Stomach (tissue), 8 donors: ENCODE measurements at regions not wholly inside any gene's neighbourhood (a gene's known extent, or its start where the extent isn't known, plus 50 kb on each side); places are given as distances from the start of the nearest gene placed in this dataset.

Source experiments
- DNase-seq, 2 donors: peaks; one replicate each; pipeline versions ENCODE4 v3.0.0 to v3.0.0-alpha.2; 2013 to 2019
- H3K27ac ChIP-seq, 5 donors: fragments of 200-600 bp in 4 of 5; sonication (generic) in 4 of 5; one replicate each; pipeline ENCODE4 v1.5.1; 2013 to 2019; ENCODE audit warnings: mild to moderate bottlenecking in 1 of 5, moderate library complexity in 1 of 5
- H3K27me3 ChIP-seq, 3 donors: fragments of 200-600 bp; sonication (generic); one replicate each; pipeline ENCODE4 v1.5.1; 2017 to 2019; ENCODE audit warnings: mixed run types in 1 of 3
- H3K36me3 ChIP-seq, 4 donors: fragments of 200-600 bp; sonication (generic); 1 replicate in 3 of 4; 2 replicates in 1 of 4; pipeline ENCODE4 v1.5.1; 2016 to 2019
- H3K4me1 ChIP-seq, 4 donors: fragments of 200-600 bp; sonication (generic); one replicate each; pipeline ENCODE4 v1.5.1; 2016 to 2019
- H3K4me3 ChIP-seq, 4 donors: fragments of 200-600 bp; sonication (generic) in 3 of 4; one replicate each; pipeline ENCODE4 v1.5.1; 2016 to 2019; ENCODE audit warnings: mild to moderate bottlenecking in 1 of 4
- H3K9me3 ChIP-seq, 4 donors: fragments of 200-600 bp; sonication (generic); one replicate each; pipeline ENCODE4 v1.5.1; 2016 to 2019
- CTCF ChIP-seq, 7 experiments: fragments of 450-650 bp in 4 of 7; fragments of 200-600 bp in 3 of 7; sonication (generic) in 3 of 7; IDR thresholded peaks; one replicate each; pipeline ENCODE4 v1.5.1; 2016 to 2019; ENCODE audit warnings: antibody characterized with exemption in 7 of 7, control low read depth in 2 of 7, mild to moderate bottlenecking in 1 of 7
- EP300 ChIP-seq: sonication (generic); formaldehyde crosslinking; IDR thresholded peaks from one replicate; pipeline ENCODE4 v1.6.1; 2017; ENCODE audit warnings: antibody characterized with exemption
- POLR2A ChIP-seq, 4 donors: fragments of 450-650 bp; IDR thresholded peaks; one replicate each; pipeline ENCODE4 v1.6.1; 2016; ENCODE audit warnings: antibody characterized with exemption in 4 of 4, control low read depth in 2 of 4, mild to moderate bottlenecking in 1 of 4, moderate library complexity in 1 of 4
- POLR2AphosphoS5 ChIP-seq, 3 donors: sonication (generic); formaldehyde crosslinking; IDR thresholded peaks; one replicate each; pipeline ENCODE4 v1.6.1; 2016; ENCODE audit warnings: antibody characterized with exemption in 3 of 3
- WGBS, 5 donors: extraction: QIAGEN DNeasy Blood & Tissue Kit in 3 of 5; methylation state at CpG; one replicate each; pipeline versions ENCODE4 v1.1.5 to v1.1.7; 2013 to 2018; 5-methylcytosine and 5-hydroxymethylcytosine counted together
- intact Hi-C: fragments of 100-400 bp; cut with DNase I; formaldehyde crosslinking; loops from one replicate; pipeline ENCODE4 v1.15.1; 2023; ENCODE audit warnings: low total_unique reads
- donor health status: healthy with polysubstance abuse.
- donor health status: Bipolar disorder and iron deficiency.
- donor health status: healthy.

GRCh38 chr2:60047944-60048525 is 505.4 kb downstream of the BCL11A start:
- no peaks in the 10 kb centered on the region for H3K36me3 ChIP-seq
- DNase-seq: no peak
- intact Hi-C loops: no loop called here
- no peaks in the 10 kb centered on the region for H3K27me3 ChIP-seq
- no peak overlapping the region for H3K4me3 ChIP-seq
- no peak for TF ChIP-seq CTCF (IDR thresholded peaks at IDR 0.05)
- TF ChIP-seq EP300: no peak
- WGBS, 5 donors: 51 to 69% (median 65%) methylated on average over 4 of the region's 4 CpGs
- no peaks in the 10 kb centered on the region for H3K4me1 ChIP-seq
- H3K27ac ChIP-seq: no peak overlapping the region
- H3K9me3 ChIP-seq: no peaks in the 10 kb centered on the region

GRCh38 chr2:60047347-60047746 is 506.1 kb downstream of the BCL11A start:
- intact Hi-C loops: no loop called here
- Histone ChIP-seq H3K27me3 (no peaks in the 10 kb centered on the region), H3K4me1 (no peaks in the 10 kb centered on the region), H3K36me3 (no peaks in the 10 kb centered on the region), H3K27ac (no peak overlapping the region), H3K9me3 (no peaks in the 10 kb centered on the region), H3K4me3 (no peak overlapping the region)
- 86 to 100% (median 96%) methylated on average over 2 of the region's 2 CpGs for WGBS, 5 donors
- TF ChIP-seq EP300 (no peak), POLR2A (IDR thresholded peaks at IDR 0.05) (no peak), CTCF (IDR thresholded peaks at IDR 0.05) (no peak), POLR2AphosphoS5 (IDR thresholded peaks at IDR 0.05) (no peak)
- no peak for DNase-seq

GRCh38 chr2:60046529-60046928 is 506.9 kb downstream of the BCL11A start:
- TF ChIP-seq CTCF (IDR thresholded peaks at IDR 0.05) (no peak), POLR2A (IDR thresholded peaks at IDR 0.05) (no peak), POLR2AphosphoS5 (IDR thresholded peaks at IDR 0.05) (no peak), EP300 (no peak)
- 68 to 93% (median 78%) methylated on average over 4 of the region's 4 CpGs for WGBS, 5 donors
- intact Hi-C loops: no loop called here
- H3K9me3 ChIP-seq: no peaks in the 10 kb centered on the region
- H3K27me3 ChIP-seq: no peaks in the 10 kb centered on the region
- no peaks in the 10 kb centered on the region for H3K4me1 ChIP-seq
- no peaks in the 10 kb centered on the region for H3K36me3 ChIP-seq
- no peak overlapping the region for H3K27ac ChIP-seq
- no peak for DNase-seq
- H3K4me3 ChIP-seq: no peak overlapping the region

GRCh38 chr2:60045456-60045855 is 508.0 kb downstream of the BCL11A start:
- H3K27me3 ChIP-seq: no peaks in the 10 kb centered on the region
- no peak overlapping the region for H3K27ac ChIP-seq
- H3K4me3 ChIP-seq: no peak overlapping the region
- DNase-seq: no peak
- no peaks in the 10 kb centered on the region for H3K36me3 ChIP-seq
- intact Hi-C loops: no loop called here
- no peak for TF ChIP-seq EP300
- no peak for TF ChIP-seq POLR2A (IDR thresholded peaks at IDR 0.05)
- TF ChIP-seq POLR2AphosphoS5 (IDR thresholded peaks at IDR 0.05): no peak
- TF ChIP-seq CTCF (IDR thresholded peaks at IDR 0.05): no peak
- no peaks in the 10 kb centered on the region for H3K9me3 ChIP-seq
- 79 to 96% (median 87%) methylated on average over 1 of the region's 1 CpG for WGBS, 5 donors
- H3K4me1 ChIP-seq: no peaks in the 10 kb centered on the region
